Tibial artery (tissue), 4 donors: ENCODE measurements at regions not wholly inside any gene's neighbourhood (a gene's known extent, or its start where the extent isn't known, plus 50 kb on each side); places are given as distances from the start of the nearest gene placed in this dataset.

Experiments
- DNase-seq, 2 donors: peaks; one replicate each; pipeline ENCODE4 v3.0.0-alpha.2; 2019
- H3K27ac ChIP-seq, 2 donors: fragments of 200-600 bp; sonication (generic) in 1 of 2; 1 replicate in 1 of 2; 2 replicates in 1 of 2; pipeline ENCODE4 v1.5.1; 2018 to 2019; ENCODE audit warnings: mild to moderate bottlenecking in 1 of 2
- H3K27me3 ChIP-seq, 2 donors: fragments of 200-600 bp; sonication (generic) in 1 of 2; one replicate each; pipeline versions ENCODE4 v1.5.1 to v1.6.0; 2016 to 2019
- H3K36me3 ChIP-seq, 3 donors: fragments of 200-600 bp; sonication (generic) in 2 of 3; one replicate each; pipeline ENCODE4 v1.5.1; 2016 to 2019; ENCODE audit warnings: mild to moderate bottlenecking in 2 of 3
- H3K4me1 ChIP-seq, 4 donors: fragments of 200-600 bp; sonication (generic) in 2 of 4; 1 replicate in 3 of 4; 2 replicates in 1 of 4; pipeline ENCODE4 v1.5.1; 2016 to 2019
- H3K4me3 ChIP-seq, 2 donors: fragments of 200-600 bp; sonication (generic) in 1 of 2; 1 replicate in 1 of 2; 2 replicates in 1 of 2; pipeline ENCODE4 v1.5.1; 2018 to 2019; ENCODE audit warnings: mild to moderate bottlenecking in 2 of 2
- H3K9me3 ChIP-seq, 3 donors: fragments of 200-600 bp; sonication (generic) in 1 of 3; one replicate each; pipeline ENCODE4 v1.5.1; 2016 to 2019
- CTCF ChIP-seq, 2 experiments: fragments of 200-600 bp in 1 of 2; fragments of 450-650 bp in 1 of 2; IDR thresholded peaks; one replicate each; pipeline ENCODE4 v1.5.1; 2017 to 2019; ENCODE audit warnings: antibody characterized with exemption in 2 of 2, mild to moderate bottlenecking in 1 of 2, moderate library complexity in 1 of 2
- intact Hi-C: fragments of 100-400 bp; cut with DNase I; formaldehyde crosslinking; loops from one replicate; pipeline ENCODE4 v1.15.0; 2023; ENCODE audit warnings: low total_unique reads

- Histone ChIP-seq H3K27ac (no peak overlapping the region), H3K27me3 (no peaks in the 10 kb centered on the region), H3K4me1 (peaks cover 0 to 14% (median 9%) of the 10 kb centered on the region in 4 donors), H3K4me3 (no peak overlapping the region), H3K36me3 (no peaks in the 10 kb centered on the region), H3K9me3 (no peaks in the 10 kb centered on the region)
- TF ChIP-seq CTCF (IDR thresholded peaks at IDR 0.05) = no peak
- intact Hi-C loops = no loop called here
- peak; percentile 42 to 71 for DNase-seq
Measured at GRCh38 chr12:75908961-75909605, 122.5 kb downstream of the PHLDA1 start.

- TF ChIP-seq CTCF (IDR thresholded peaks at IDR 0.05) = no peak
- no peak overlapping the region for H3K27ac ChIP-seq
- H3K27me3 ChIP-seq = no peaks in the 10 kb centered on the region
- H3K36me3 ChIP-seq = no peaks in the 10 kb centered on the region
- no peaks in the 10 kb centered on the region for H3K9me3 ChIP-seq
- DNase-seq = no peak
- no peak overlapping the region for H3K4me3 ChIP-seq
- H3K4me1 ChIP-seq = peaks cover 0 to 14% (median 9%) of the 10 kb centered on the region in 4 donors
- intact Hi-C loops = no loop called here
Measured at GRCh38 chr12:75905922-75906321, 125.7 kb downstream of the PHLDA1 start.

- TF ChIP-seq CTCF (IDR thresholded peaks at IDR 0.05) = no peak
- no peaks in the 10 kb centered on the region for H3K27me3 ChIP-seq
- H3K27ac ChIP-seq = no peak overlapping the region
- no peak overlapping the region for H3K4me3 ChIP-seq
- no peaks in the 10 kb centered on the region for H3K36me3 ChIP-seq
- H3K9me3 ChIP-seq = no peaks in the 10 kb centered on the region
- DNase-seq = no peak
- no peaks in the 10 kb centered on the region for H3K4me1 ChIP-seq
- intact Hi-C loops = no loop called here
Measured at GRCh38 chr12:75900781-75901254, 130.8 kb downstream of the PHLDA1 start.

- no peak overlapping the region for H3K4me3 ChIP-seq
- no peaks in the 10 kb centered on the region for H3K36me3 ChIP-seq
- intact Hi-C loops = no loop called here
- no peaks in the 10 kb centered on the region for H3K9me3 ChIP-seq
- no peaks in the 10 kb centered on the region for H3K27me3 ChIP-seq
- H3K4me1 ChIP-seq = no peaks in the 10 kb centered on the region
- no peak for DNase-seq
- H3K27ac ChIP-seq = no peak overlapping the region
- TF ChIP-seq CTCF (IDR thresholded peaks at IDR 0.05) = no peak
Measured at GRCh38 chr12:75900226-75900625, 131.3 kb downstream of the PHLDA1 start.

GRCh38 chr12:75894965-75895754 lies 136.4 kb downstream of the PHLDA1 start:
- no peak overlapping the region for H3K27ac ChIP-seq
- no peak overlapping the region for H3K4me3 ChIP-seq
- H3K36me3 ChIP-seq = no peaks in the 10 kb centered on the region
- H3K4me1 ChIP-seq = no peaks in the 10 kb centered on the region
- no peak for DNase-seq
- no peaks in the 10 kb centered on the region for H3K27me3 ChIP-seq
- intact Hi-C loops = no loop called here
- H3K9me3 ChIP-seq = no peaks in the 10 kb centered on the region
- TF ChIP-seq CTCF (IDR thresholded peaks at IDR 0.05) = no peak
